Activated T-cell treated with anti-CD3 and anti-CD28 coated beads, Interleukin-2, amount 50 U/mL, for 72 hours (primary cell): ENCODE measurements at regions not wholly inside any gene's neighbourhood (a gene's known extent, or its start where the extent isn't known, plus 50 kb on each side); places are given as distances from the start of the nearest gene placed in this dataset.
A peak's percentile ranks its signal among the peaks of the same experiment; 100 is the strongest.

Source experiments
- ATAC-seq, 2 donors: fragments of 150-1000 bp; cut with Tn5 transposase; replicated peaks in 1 of 2; 2 replicates each; pipeline ENCODE4 v1.10.0; 2021; ENCODE audit warnings: moderate library complexity in 2 of 2, mild to moderate bottlenecking in 1 of 2
- DNase-seq, 2 donors: peaks; one replicate each; pipeline ENCODE4 v3.0.0; 2021 to 2022; ENCODE audit warnings: mixed read lengths in 1 of 2
- H3K27ac Mint-ChIP-seq: one replicate; pipeline ENCODE4 v1.8.0; 2022; ENCODE audit warnings: mild to moderate bottlenecking, moderate library complexity, mixed read lengths
- H3K27me3 Mint-ChIP-seq: one replicate; pipeline ENCODE4 v1.8.0; 2022; ENCODE audit warnings: low read depth, mixed read lengths
- H3K36me3 Mint-ChIP-seq, 2 donors: one replicate each; pipeline ENCODE4 v1.8.0; 2022; ENCODE audit warnings: mixed read lengths in 2 of 2, mild to moderate bottlenecking in 1 of 2; ENCODE audit not compliant: insufficient read depth in 2 of 2
- H3K4me1 Mint-ChIP-seq: one replicate; pipeline ENCODE4 v1.8.0; 2022; ENCODE audit warnings: low read depth, mixed read lengths
- H3K4me3 Mint-ChIP-seq, 2 donors: one replicate each; pipeline ENCODE4 v1.8.0; 2022; ENCODE audit warnings: mild to moderate bottlenecking in 2 of 2, mixed read lengths in 2 of 2, moderate library complexity in 2 of 2
- H3K9me3 Mint-ChIP-seq, 2 donors: one replicate each; pipeline ENCODE4 v1.8.0; 2022; ENCODE audit warnings: mixed read lengths in 2 of 2

DNA sequence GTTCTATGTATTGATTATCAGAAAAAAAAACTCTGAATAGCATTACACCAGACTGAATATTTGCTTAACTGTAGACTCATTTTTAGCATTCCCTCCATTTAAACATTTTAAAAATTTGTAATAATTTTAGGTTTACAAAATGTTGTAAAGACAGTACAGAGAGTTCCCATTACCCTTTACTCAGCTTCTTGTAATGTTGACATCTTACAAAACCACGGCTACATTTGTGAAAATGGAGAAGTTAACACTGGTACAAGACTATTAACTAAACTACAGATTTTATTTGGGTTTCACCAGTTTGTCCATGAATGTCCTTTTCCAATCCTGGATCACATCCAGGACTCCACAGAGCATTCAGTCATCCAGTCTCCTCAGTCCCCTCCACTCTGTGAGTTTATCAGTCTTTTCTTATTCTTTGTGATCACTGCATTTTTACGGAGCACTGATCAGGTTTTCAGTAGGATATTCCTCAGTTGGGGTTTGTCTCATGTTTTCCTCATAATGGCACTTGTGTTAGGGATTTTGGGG is 130.0 kb upstream of the EEPD1 start:
- H3K27me3 Mint-ChIP-seq, result peaks cover 12% of the 10 kb centered on the region
- no peak overlapping the region for H3K4me3 Mint-ChIP-seq
- ATAC-seq (no peak), DNase-seq (no peak)
- no peaks in the 10 kb centered on the region for H3K9me3 Mint-ChIP-seq
- no peak overlapping the region for H3K27ac Mint-ChIP-seq
- H3K4me1 Mint-ChIP-seq, result no peaks in the 10 kb centered on the region
- no peaks in the 10 kb centered on the region for H3K36me3 Mint-ChIP-seq

DNA sequence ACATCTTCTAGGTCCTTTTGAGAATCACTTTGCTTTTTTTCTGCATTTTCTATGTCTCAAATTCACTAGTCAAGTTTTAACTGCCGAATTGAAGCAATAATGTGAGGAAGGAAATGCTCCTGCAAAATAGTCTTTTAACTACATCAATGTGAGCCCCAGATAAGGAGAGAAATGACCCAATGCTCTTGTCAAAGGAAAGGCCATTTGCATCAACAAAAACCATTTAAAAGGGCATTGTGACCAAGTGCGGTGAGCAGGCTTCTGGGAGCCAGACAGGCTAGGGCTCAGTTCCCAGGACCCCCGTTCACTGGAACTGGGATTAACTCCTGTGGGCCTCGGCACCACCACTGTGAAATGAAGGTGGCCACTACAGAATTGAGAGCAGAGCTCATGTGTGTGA is 127.9 kb upstream of the EEPD1 start:
- no peak for ATAC-seq
- Mint-ChIP-seq H3K27ac (no peak overlapping the region), H3K27me3 (peaks cover 14% of the 10 kb centered on the region), H3K4me1 (no peaks in the 10 kb centered on the region), H3K36me3 (no peaks in the 10 kb centered on the region), H3K9me3 (no peaks in the 10 kb centered on the region), H3K4me3 (no peak overlapping the region)
- no peak for DNase-seq

- H3K27me3 Mint-ChIP-seq, result peaks cover 21% of the 10 kb centered on the region
- no peaks in the 10 kb centered on the region for H3K4me1 Mint-ChIP-seq
- no peaks in the 10 kb centered on the region for H3K36me3 Mint-ChIP-seq
- no peak overlapping the region for H3K27ac Mint-ChIP-seq
- no peaks in the 10 kb centered on the region for H3K9me3 Mint-ChIP-seq
- DNase-seq (no peak), ATAC-seq (no peak)
- H3K4me3 Mint-ChIP-seq, result no peak overlapping the region
These were observed 123.7 kb upstream of the EEPD1 start for GRCh38 chr7:36029311-36029710.

DNA sequence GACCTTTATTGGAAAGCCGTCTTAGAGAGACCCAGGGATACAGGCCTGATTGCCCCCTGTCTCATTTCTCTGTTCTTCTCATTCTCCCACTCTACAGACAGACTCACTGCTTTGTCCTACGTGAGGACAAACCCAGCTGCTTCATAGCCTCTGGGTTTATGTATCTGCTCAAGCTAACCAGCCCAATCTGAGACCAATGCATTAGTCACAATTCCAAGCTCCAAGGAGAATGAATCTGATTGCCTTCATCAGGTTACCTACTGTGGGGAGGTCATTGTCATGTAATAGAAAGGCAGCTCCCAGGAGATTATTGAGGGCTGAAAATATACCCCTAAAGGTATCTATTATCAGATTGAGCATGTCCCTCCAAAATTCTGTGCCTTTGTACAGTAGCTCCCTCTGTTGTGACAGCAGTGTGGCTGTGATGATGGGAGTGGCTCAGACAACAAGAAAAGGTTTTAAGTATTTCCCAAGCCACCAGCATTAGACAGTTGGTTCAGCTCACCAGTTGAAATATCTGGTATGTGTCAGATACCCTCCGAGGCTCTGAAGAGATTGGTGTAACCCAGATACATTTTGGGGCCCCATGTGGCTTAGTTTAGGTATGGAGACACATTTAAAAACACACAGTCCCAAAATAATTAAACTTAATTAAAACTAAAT is 123.1 kb upstream of the EEPD1 start:
- Mint-ChIP-seq H3K4me3 (no peak overlapping the region), H3K27ac (no peak overlapping the region), H3K36me3 (no peaks in the 10 kb centered on the region), H3K9me3 (no peaks in the 10 kb centered on the region), H3K27me3 (peaks cover 17% of the 10 kb centered on the region), H3K4me1 (no peaks in the 10 kb centered on the region)
- DNase-seq (no peak), ATAC-seq (no peak)

GRCh38 chr7:36032361-36032818 is 120.7 kb upstream of the EEPD1 start:
- H3K4me1 Mint-ChIP-seq, result no peaks in the 10 kb centered on the region
- H3K27ac Mint-ChIP-seq, result no peak overlapping the region
- peaks cover 15% of the 10 kb centered on the region for H3K27me3 Mint-ChIP-seq
- ATAC-seq, result no peak
- H3K4me3 Mint-ChIP-seq, result no peak overlapping the region
- H3K9me3 Mint-ChIP-seq, result no peaks in the 10 kb centered on the region
- no peaks in the 10 kb centered on the region for H3K36me3 Mint-ChIP-seq
- no peak for DNase-seq

GRCh38 chr7:36034020-36034419 is 119.0 kb upstream of the EEPD1 start:
- Mint-ChIP-seq H3K4me3 (no peak overlapping the region), H3K27ac (no peak overlapping the region), H3K27me3 (peaks cover 7% of the 10 kb centered on the region), H3K36me3 (no peaks in the 10 kb centered on the region), H3K9me3 (no peaks in the 10 kb centered on the region), H3K4me1 (no peaks in the 10 kb centered on the region)
- no peak for DNase-seq
- peak in 1 of 2 donors; percentile 28 for ATAC-seq

DNA sequence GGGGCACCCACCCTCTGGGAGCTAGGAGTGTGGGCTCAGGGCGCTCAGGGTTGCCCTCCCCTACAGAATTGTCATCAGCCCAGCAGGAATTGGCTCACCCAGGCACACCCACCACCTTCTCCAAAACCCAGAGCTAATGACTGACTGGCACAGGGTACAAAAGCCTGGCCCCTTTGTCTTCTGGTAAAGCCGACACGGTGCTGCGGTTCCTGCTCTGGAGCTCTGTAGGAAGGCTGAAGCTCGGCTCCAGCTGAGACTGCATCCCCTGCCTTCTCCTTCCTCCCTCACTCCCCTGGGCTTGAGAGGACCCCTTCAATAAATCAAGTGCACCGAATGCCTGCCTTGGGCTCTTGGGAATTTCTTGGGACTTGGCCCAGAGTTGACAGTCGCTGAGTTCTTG is 117.9 kb upstream of the EEPD1 start:
- no peak for DNase-seq
- Mint-ChIP-seq H3K4me3 (no peak overlapping the region), H3K9me3 (no peaks in the 10 kb centered on the region), H3K27ac (no peak overlapping the region), H3K36me3 (no peaks in the 10 kb centered on the region), H3K27me3 (peaks cover 7% of the 10 kb centered on the region), H3K4me1 (no peaks in the 10 kb centered on the region)
- ATAC-seq, result no peak

DNA sequence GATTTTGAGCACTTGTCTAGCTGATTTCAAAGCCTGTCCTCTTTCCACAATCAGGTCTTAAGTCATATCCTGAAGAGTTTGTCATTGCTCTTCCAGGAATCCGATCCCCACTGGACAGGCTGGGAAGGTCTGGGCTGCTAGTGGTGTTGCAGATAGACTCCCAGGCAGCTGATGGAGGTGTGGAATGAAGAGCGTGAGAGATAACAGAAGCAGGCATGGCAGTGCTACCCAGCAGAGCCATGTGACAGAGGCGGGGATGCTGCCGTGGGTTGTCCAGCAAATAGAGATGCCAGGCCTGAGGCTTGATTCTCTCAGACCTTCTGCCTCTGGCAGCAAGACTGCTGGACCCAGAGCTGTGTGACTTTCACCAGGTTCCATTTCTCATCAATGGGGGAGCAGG is 116.5 kb upstream of the EEPD1 start:
- DNase-seq (no peak), ATAC-seq (no peak)
- Mint-ChIP-seq H3K36me3 (no peaks in the 10 kb centered on the region), H3K9me3 (no peaks in the 10 kb centered on the region), H3K4me1 (no peaks in the 10 kb centered on the region), H3K4me3 (no peak overlapping the region), H3K27ac (no peak overlapping the region), H3K27me3 (no peaks in the 10 kb centered on the region)

DNA sequence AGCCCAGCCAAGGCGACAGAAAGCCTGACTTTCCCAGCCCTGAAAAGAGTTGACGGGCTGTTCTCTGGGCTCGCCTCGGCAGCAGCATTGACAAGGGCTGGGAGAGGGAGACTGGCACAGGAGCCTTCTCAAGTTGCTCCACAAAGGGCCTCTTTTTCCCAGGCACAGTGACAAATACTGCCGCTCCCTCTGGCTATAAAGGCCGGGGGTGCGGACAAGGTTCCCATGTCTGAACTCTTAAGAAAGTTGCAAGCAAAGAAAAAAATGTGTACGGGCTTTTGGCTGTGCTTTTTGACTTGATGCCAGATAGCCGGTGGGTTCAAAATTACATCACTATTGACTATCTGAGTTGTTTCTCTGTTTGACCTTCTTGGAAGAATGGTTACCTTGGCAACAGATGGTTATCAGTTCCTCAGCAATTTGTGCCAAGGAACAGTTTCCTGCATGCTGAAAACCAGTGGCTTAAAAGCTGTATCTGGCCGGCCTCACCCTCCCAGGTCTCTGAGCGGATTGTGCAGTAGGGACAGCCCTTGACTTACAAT is 115.9 kb upstream of the EEPD1 start:
- H3K9me3 Mint-ChIP-seq, result no peaks in the 10 kb centered on the region
- no peaks in the 10 kb centered on the region for H3K4me1 Mint-ChIP-seq
- no peak overlapping the region for H3K27ac Mint-ChIP-seq
- no peaks in the 10 kb centered on the region for H3K36me3 Mint-ChIP-seq
- H3K27me3 Mint-ChIP-seq, result no peaks in the 10 kb centered on the region
- DNase-seq (peak in 1 of 2 donors; percentile 10), ATAC-seq (peak in 1 of 2 donors; percentile 79)
- no peak overlapping the region for H3K4me3 Mint-ChIP-seq

- Mint-ChIP-seq H3K27me3 (no peaks in the 10 kb centered on the region), H3K9me3 (no peaks in the 10 kb centered on the region), H3K36me3 (no peaks in the 10 kb centered on the region), H3K4me1 (no peaks in the 10 kb centered on the region), H3K27ac (no peak overlapping the region), H3K4me3 (no peak overlapping the region)
- ATAC-seq (no peak), DNase-seq (no peak)
These were observed 114.9 kb upstream of the EEPD1 start for GRCh38 chr7:36038063-36038721.

DNA sequence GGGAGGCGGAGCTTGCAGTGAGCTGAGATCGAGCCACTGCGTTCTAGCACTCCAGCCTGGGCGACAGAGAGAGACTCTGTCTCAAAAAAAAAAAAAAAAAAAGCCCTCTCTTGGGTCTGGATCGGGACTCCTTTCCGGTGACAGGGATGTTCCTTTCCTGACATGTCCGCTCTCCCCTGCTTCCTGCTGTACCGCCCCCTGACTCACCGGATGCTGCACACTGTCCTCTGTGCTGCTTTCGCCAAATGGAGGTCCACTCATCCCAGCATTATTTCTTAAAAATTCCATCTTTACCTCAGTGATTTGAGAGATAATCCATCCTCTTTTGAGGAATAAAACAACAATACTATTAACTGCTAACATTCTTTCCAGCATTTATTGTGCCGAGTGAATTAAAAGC is 113.8 kb upstream of the EEPD1 start:
- Mint-ChIP-seq H3K4me3 (no peak overlapping the region), H3K9me3 (no peaks in the 10 kb centered on the region), H3K27ac (peak overlapping the region; percentile 34), H3K27me3 (no peaks in the 10 kb centered on the region), H3K4me1 (no peaks in the 10 kb centered on the region), H3K36me3 (no peaks in the 10 kb centered on the region)
- DNase-seq (no peak), ATAC-seq (no peak)

DNA sequence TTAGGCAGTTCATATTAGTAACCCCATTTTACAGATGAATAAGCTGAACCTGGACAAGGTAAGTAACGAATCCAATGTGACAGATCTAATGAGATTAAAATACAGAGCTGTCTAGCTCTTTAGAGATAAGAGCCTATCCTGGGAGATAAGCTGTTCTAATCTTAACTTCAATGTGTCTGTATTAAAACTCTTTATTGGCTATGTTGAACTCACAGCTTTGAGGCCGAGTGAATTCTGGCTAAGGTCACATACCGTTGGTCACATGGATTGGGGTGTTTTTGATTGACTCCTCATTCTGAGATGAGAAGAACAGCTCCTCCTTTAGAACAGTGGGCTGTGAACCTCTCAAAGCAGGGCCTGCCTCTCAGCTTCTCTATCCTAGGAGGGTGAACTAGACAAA is 113.4 kb upstream of the EEPD1 start:
- H3K4me1 Mint-ChIP-seq, result no peaks in the 10 kb centered on the region
- H3K27ac Mint-ChIP-seq, result no peak overlapping the region
- DNase-seq, result no peak
- H3K9me3 Mint-ChIP-seq, result no peaks in the 10 kb centered on the region
- H3K27me3 Mint-ChIP-seq, result no peaks in the 10 kb centered on the region
- no peak for ATAC-seq
- H3K36me3 Mint-ChIP-seq, result no peaks in the 10 kb centered on the region
- no peak overlapping the region for H3K4me3 Mint-ChIP-seq

DNA sequence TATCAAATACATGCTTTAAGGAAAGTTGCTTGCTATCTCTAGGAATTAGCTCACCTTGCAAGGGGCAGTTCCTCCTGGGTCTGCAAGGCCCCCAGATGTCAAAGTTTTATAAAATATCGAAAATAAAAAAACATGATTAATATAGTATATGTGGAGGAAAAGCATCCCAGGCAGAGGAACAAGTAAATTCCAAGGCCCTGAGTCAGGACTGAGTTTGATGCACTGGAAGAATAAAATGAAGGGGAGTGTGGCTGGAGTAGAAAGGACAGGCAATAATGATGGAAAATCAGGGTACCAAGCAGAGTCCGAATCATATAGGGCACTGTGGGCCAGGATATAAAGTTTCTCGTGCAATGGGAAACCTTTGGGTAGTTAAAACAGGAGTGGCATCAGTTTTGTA is 112.4 kb upstream of the EEPD1 start:
- H3K36me3 Mint-ChIP-seq, result no peaks in the 10 kb centered on the region
- no peaks in the 10 kb centered on the region for H3K4me1 Mint-ChIP-seq
- no peak overlapping the region for H3K4me3 Mint-ChIP-seq
- no peak for DNase-seq
- H3K9me3 Mint-ChIP-seq, result no peaks in the 10 kb centered on the region
- no peaks in the 10 kb centered on the region for H3K27me3 Mint-ChIP-seq
- ATAC-seq, result no peak
- no peak overlapping the region for H3K27ac Mint-ChIP-seq
